PC-3 (cell line): ENCODE measurements at regions not wholly inside any gene's neighbourhood (a gene's known extent, or its start where the extent isn't known, plus 50 kb on each side); places are given as distances from the start of the nearest gene placed in this dataset.

ENCODE experiments used
- ATAC-seq: fragments of 200-7000 bp; cut with Tn5 transposase; 2 replicates; pipeline ENCODE4 v1.9.1; 2020; ENCODE audit warnings: mild to moderate bottlenecking, moderate library complexity
- BruUV-seq: library from RNA; stranded (reverse); fragments of 400-500 nt; replicated peaks from 2 replicates; lab custom pipeline; 2021; lab: Mats Ljungman, UMichigan
- CTCF ChIA-PET: fragments of 300-600 bp; sonication (Branson Sonifier 250); formaldehyde crosslinking; loops from one replicate; lab custom pipeline; 2022; ENCODE audit warnings: antibody characterized with exemption; lab: Charles Lee
- POLR2A ChIA-PET: fragments of 300-600 bp; sonication (Branson Sonifier 250); formaldehyde crosslinking; loops from one replicate; lab custom pipeline; 2022; ENCODE audit warnings: antibody characterized with exemption; ENCODE audit not compliant: unreplicated experiment; lab: Charles Lee
- DNase-seq: peaks from one replicate; pipeline ENCODE4 v3.0.0-alpha.2; 2015
- H2AFZ ChIP-seq: fragments of 300-600 bp; sonication (generic); 2 replicates; pipeline ENCODE4 v1.6.0; 2016; ENCODE audit warnings: antibody characterized with exemption, low read length
- H3F3A ChIP-seq: fragments of 300-600 bp; sonication (generic); one replicate; pipeline ENCODE4 v1.6.0; 2017; ENCODE audit warnings: antibody characterized with exemption, low read length, control low read depth, mild to moderate bottlenecking; ENCODE audit not compliant: unreplicated experiment
- H3K27ac ChIP-seq: fragments of 300-600 bp; sonication (generic); 2 replicates; pipeline ENCODE4 v1.5.1; 2016; ENCODE audit warnings: mild to moderate bottlenecking, low read length
- H3K27me3 ChIP-seq: fragments of 300-600 bp; sonication (generic); 2 replicates; pipeline ENCODE4 v1.6.1; 2016; ENCODE audit warnings: low read length, mixed read lengths
- H3K36me3 ChIP-seq: fragments of 300-600 bp; sonication (generic); 2 replicates; pipeline ENCODE4 v1.6.1; 2016; ENCODE audit warnings: low read depth, mixed run types, low read length, mixed read lengths
- H3K4me1 ChIP-seq: fragments of 300-600 bp; sonication (generic); 2 replicates; pipeline ENCODE4 v1.5.1; 2016; ENCODE audit warnings: low read length; ENCODE audit not compliant: insufficient read depth
- H3K4me2 ChIP-seq: fragments of 300-600 bp; sonication (generic); 2 replicates; pipeline ENCODE4 v1.6.0; 2016; ENCODE audit warnings: low read length
- H3K4me3 ChIP-seq: fragments of 300-600 bp; sonication (generic); 2 replicates; pipeline ENCODE4 v1.5.1; 2016; ENCODE audit warnings: mild to moderate bottlenecking, low read length, mixed read lengths
- H3K79me2 ChIP-seq: fragments of 300-600 bp; sonication (generic); 2 replicates; pipeline ENCODE4 v1.6.1; 2017; ENCODE audit warnings: low read length, mixed read lengths
- H3K9ac ChIP-seq: fragments of 300-600 bp; sonication (generic); 2 replicates; pipeline ENCODE4 v1.6.0; 2016; ENCODE audit warnings: mild to moderate bottlenecking, low read length
- H3K9me2 ChIP-seq: fragments of 300-600 bp; sonication (generic); replicated peaks from 2 replicates; pipeline ENCODE4 v1.6.1; 2016; ENCODE audit warnings: mixed run types, low read length, mixed read lengths
- H3K9me3 ChIP-seq: fragments of 300-600 bp; sonication (generic); 2 replicates; pipeline ENCODE4 v1.6.1; 2016; ENCODE audit warnings: low read length, mixed read lengths
- H4K20me1 ChIP-seq: fragments of 300-600 bp; sonication (generic); 2 replicates; pipeline ENCODE4 v1.6.1; 2016; ENCODE audit warnings: low read length, mixed read lengths
- CTCF ChIP-seq: fragments of 300-600 bp; sonication (generic); conservative IDR thresholded peaks from 2 replicates; pipeline ENCODE4 v1.5.1; 2017; ENCODE audit warnings: antibody characterized with exemption, low read depth, mild to moderate bottlenecking, low read length
- EZH2 ChIP-seq: fragments of 300-600 bp; sonication (generic); IDR thresholded peaks from one replicate; pipeline ENCODE4 v1.6.1; 2017; ENCODE audit warnings: antibody characterized with exemption, mild to moderate bottlenecking, low read length; ENCODE audit not compliant: unreplicated experiment
- EZH2phosphoT487 ChIP-seq: fragments of 300-600 bp; sonication (generic); IDR thresholded peaks from 2 replicates; pipeline ENCODE4 v1.6.1; 2018; ENCODE audit warnings: mild to moderate bottlenecking, antibody characterized with exemption, low read length, borderline replicate concordance
- intact Hi-C: fragments of 100-400 bp; cut with micrococcal nuclease; formaldehyde crosslinking; loops from 2 replicates; pipeline ENCODE4 v1.9.0; 2023

GRCh38 chr1:91120936-91121335 is 99.1 kb upstream of the ZNF644 start:
- Histone ChIP-seq H3K4me2 (no peak overlapping the region), H3K4me3 (no peak overlapping the region), H4K20me1 (no peaks in the 10 kb centered on the region), H2AFZ (no peak overlapping the region), H3K36me3 (no peaks in the 10 kb centered on the region), H3K9me2 (no peaks in the 10 kb centered on the region), H3K4me1 (no peaks in the 10 kb centered on the region), H3K79me2 (no peaks in the 10 kb centered on the region), H3K27me3 (peaks cover 39% of the 10 kb centered on the region), H3K27ac (no peak overlapping the region), H3F3A (no peaks in the 10 kb centered on the region), H3K9me3 (no peaks in the 10 kb centered on the region), H3K9ac (no peak overlapping the region)
- ATAC-seq (no peak), DNase-seq (no peak)
- BruUV-seq, result no TSS peak
- CTCF ChIA-PET, result no interaction called here
- TF ChIP-seq CTCF (no peak), EZH2phosphoT487 (no peak), EZH2 (no peak)
- intact Hi-C loops, result no loop called here
- POLR2A ChIA-PET, result no interaction called here

GRCh38 chr1:91120421-91120820 is 98.6 kb upstream of the ZNF644 start:
- Histone ChIP-seq H3K9ac (no peak overlapping the region), H2AFZ (no peak overlapping the region), H3K4me3 (no peak overlapping the region), H3K9me2 (no peaks in the 10 kb centered on the region), H3K9me3 (no peaks in the 10 kb centered on the region), H3K27me3 (peaks cover 39% of the 10 kb centered on the region), H3K79me2 (no peaks in the 10 kb centered on the region), H3K4me1 (no peaks in the 10 kb centered on the region), H3K4me2 (no peak overlapping the region), H4K20me1 (no peaks in the 10 kb centered on the region), H3F3A (no peaks in the 10 kb centered on the region), H3K36me3 (no peaks in the 10 kb centered on the region), H3K27ac (no peak overlapping the region)
- ChIA-PET CTCF (no interaction called here), POLR2A (no interaction called here)
- DNase-seq (no peak), ATAC-seq (no peak)
- intact Hi-C loops, result no loop called here
- TF ChIP-seq CTCF (no peak), EZH2phosphoT487 (no peak), EZH2 (no peak)
- BruUV-seq, result no TSS peak

- BruUV-seq, result no TSS peak
- Histone ChIP-seq H3K4me1 (peaks cover 5% of the 10 kb centered on the region; the same call in 1 of the 2 replicates), H3K9ac (no peak overlapping the region), H3K79me2 (no peaks in the 10 kb centered on the region), H3K9me2 (no peaks in the 10 kb centered on the region), H4K20me1 (no peaks in the 10 kb centered on the region), H3K9me3 (no peaks in the 10 kb centered on the region), H3K4me2 (no peak overlapping the region), H3K36me3 (no peaks in the 10 kb centered on the region), H2AFZ (no peak overlapping the region), H3K27ac (no peak overlapping the region), H3K27me3 (peaks cover 16% of the 10 kb centered on the region; the same call in 1 of the 2 replicates), H3F3A (no peaks in the 10 kb centered on the region), H3K4me3 (no peak overlapping the region)
- DNase-seq (no peak), ATAC-seq (no peak)
- intact Hi-C loops, result no loop called here
- POLR2A ChIA-PET, result no interaction called here
- CTCF ChIA-PET, result no interaction called here
- TF ChIP-seq EZH2phosphoT487 (no peak), CTCF (no peak), EZH2 (no peak)
These were observed 82.9 kb upstream of the ZNF644 start for GRCh38 chr1:91104712-91105111.
